ENCODE measurements at regions not wholly inside any gene's neighbourhood (a gene's known extent, or its start where the extent isn't known, plus 50 kb on each side); places are given as distances from the start of the nearest gene placed in this dataset.

- no peak overlapping the region for H3K4me3 ChIP-seq
- H3K36me3 ChIP-seq: no peaks in the 10 kb centered on the region
- no peak for DNase-seq
- H3K27me3 ChIP-seq: no peaks in the 10 kb centered on the region
- no peaks in the 10 kb centered on the region for H3K9me3 ChIP-seq
- H3K27ac ChIP-seq: no peak overlapping the region
- H3K4me1 ChIP-seq: no peaks in the 10 kb centered on the region
- TF ChIP-seq POLR2A (IDR thresholded peaks at IDR 0.05): no peak
- no peak for TF ChIP-seq CTCF (IDR thresholded peaks at IDR 0.05)
Measured at GRCh38 chr17:72373910-72374741, 253.3 kb downstream of the SOX9 start.

GRCh38 chr17:72376526-72377345 lies 255.9 kb downstream of the SOX9 start:
- Histone ChIP-seq H3K9me3 (no peaks in the 10 kb centered on the region), H3K36me3 (no peaks in the 10 kb centered on the region), H3K4me1 (no peaks in the 10 kb centered on the region), H3K27me3 (no peaks in the 10 kb centered on the region), H3K4me3 (no peak overlapping the region), H3K27ac (no peak overlapping the region)
- no peak for DNase-seq
- TF ChIP-seq POLR2A (IDR thresholded peaks at IDR 0.05): no peak
- no peak for TF ChIP-seq CTCF (IDR thresholded peaks at IDR 0.05)

- Histone ChIP-seq H3K9me3 (no peaks in the 10 kb centered on the region), H3K4me1 (peaks cover 0 to 8% (median 0%) of the 10 kb centered on the region in 4 donors), H3K4me3 (no peak overlapping the region), H3K36me3 (no peaks in the 10 kb centered on the region), H3K27me3 (no peaks in the 10 kb centered on the region), H3K27ac (no peak overlapping the region)
- TF ChIP-seq CTCF (IDR thresholded peaks at IDR 0.05): no peak
- no peak for TF ChIP-seq POLR2A (IDR thresholded peaks at IDR 0.05)
- DNase-seq: no peak
Measured at GRCh38 chr17:72378414-72379390, 257.9 kb downstream of the SOX9 start.

GRCh38 chr17:72379516-72379915 lies 258.7 kb downstream of the SOX9 start:
- H3K9me3 ChIP-seq: no peaks in the 10 kb centered on the region
- no peak for DNase-seq
- TF ChIP-seq CTCF (IDR thresholded peaks at IDR 0.05): no peak
- no peak for TF ChIP-seq POLR2A (IDR thresholded peaks at IDR 0.05)
- peaks cover 0 to 8% (median 0%) of the 10 kb centered on the region in 4 donors for H3K4me1 ChIP-seq
- no peaks in the 10 kb centered on the region for H3K27me3 ChIP-seq
- no peaks in the 10 kb centered on the region for H3K36me3 ChIP-seq
- no peak overlapping the region for H3K27ac ChIP-seq
- H3K4me3 ChIP-seq: no peak overlapping the region

- H3K4me1 ChIP-seq: peaks cover 0 to 8% (median 0%) of the 10 kb centered on the region in 4 donors
- H3K36me3 ChIP-seq: no peaks in the 10 kb centered on the region
- no peaks in the 10 kb centered on the region for H3K27me3 ChIP-seq
- H3K4me3 ChIP-seq: no peak overlapping the region
- no peak for DNase-seq
- no peak for TF ChIP-seq POLR2A (IDR thresholded peaks at IDR 0.05)
- H3K27ac ChIP-seq: no peak overlapping the region
- no peaks in the 10 kb centered on the region for H3K9me3 ChIP-seq
Measured at GRCh38 chr17:72380120-72380519, 259.3 kb downstream of the SOX9 start.

All from Peyer's patch (tissue), 4 donors.